ENCODE measurements at regions not wholly inside any gene's neighbourhood (a gene's known extent, or its start where the extent isn't known, plus 50 kb on each side); places are given as distances from the start of the nearest gene placed in this dataset.

GRCh38 chr10:129131457-129132132 is 335.4 kb upstream of the MGMT start:
- Histone ChIP-seq H3K36me3 (no peaks in the 10 kb centered on the region), H3K27me3 (no peaks in the 10 kb centered on the region), H3K4me1 (no peaks in the 10 kb centered on the region), H3K9me3 (no peaks in the 10 kb centered on the region), H3K4me3 (no peak overlapping the region), H3K27ac (no peak overlapping the region)
- TF ChIP-seq POLR2A (IDR thresholded peaks at IDR 0.05): no peak
- TF ChIP-seq POLR2AphosphoS5 (IDR thresholded peaks at IDR 0.05; ENCODE audit: insufficient read depth in 1 of 2, low read depth in 1 of 2): no peak
- no peak for TF ChIP-seq CTCF (IDR thresholded peaks at IDR 0.05)
- DNase-seq (ENCODE audit: extremely low spot score in 2 of 2): peak in 1 of 2 donors; percentile 6
- intact Hi-C loops (cut with DNase I): no loop called here

GRCh38 chr10:129133856-129134255 is 333.2 kb upstream of the MGMT start:
- Histone ChIP-seq H3K4me1 (no peaks in the 10 kb centered on the region), H3K9me3 (no peaks in the 10 kb centered on the region), H3K36me3 (no peaks in the 10 kb centered on the region), H3K4me3 (no peak overlapping the region), H3K27me3 (no peaks in the 10 kb centered on the region), H3K27ac (no peak overlapping the region)
- TF ChIP-seq POLR2AphosphoS5 (IDR thresholded peaks at IDR 0.05; ENCODE audit: insufficient read depth in 1 of 2, low read depth in 1 of 2) (no peak), CTCF (IDR thresholded peaks at IDR 0.05) (no peak), POLR2A (IDR thresholded peaks at IDR 0.05) (no peak)
- DNase-seq (ENCODE audit: extremely low spot score in 2 of 2): no peak
- intact Hi-C loops (cut with DNase I): no loop called here

- Histone ChIP-seq H3K27me3 (no peaks in the 10 kb centered on the region), H3K4me1 (no peaks in the 10 kb centered on the region), H3K9me3 (no peaks in the 10 kb centered on the region), H3K4me3 (no peak overlapping the region), H3K27ac (no peak overlapping the region), H3K36me3 (no peaks in the 10 kb centered on the region)
- intact Hi-C loops (cut with DNase I): no loop called here
- TF ChIP-seq POLR2A (IDR thresholded peaks at IDR 0.05): no peak
- no peak for TF ChIP-seq POLR2AphosphoS5 (IDR thresholded peaks at IDR 0.05; ENCODE audit: insufficient read depth in 1 of 2, low read depth in 1 of 2)
- TF ChIP-seq CTCF (IDR thresholded peaks at IDR 0.05): no peak
- no peak for DNase-seq (ENCODE audit: extremely low spot score in 2 of 2)
These were observed 332.7 kb upstream of the MGMT start for GRCh38 chr10:129134371-129134770.

- intact Hi-C loops (cut with DNase I): no loop called here
- Histone ChIP-seq H3K4me1 (no peaks in the 10 kb centered on the region), H3K4me3 (no peak overlapping the region), H3K9me3 (no peaks in the 10 kb centered on the region), H3K27me3 (no peaks in the 10 kb centered on the region), H3K36me3 (no peaks in the 10 kb centered on the region), H3K27ac (no peak overlapping the region)
- peak in 1 of 2 donors; percentile 27 for DNase-seq (ENCODE audit: extremely low spot score in 2 of 2)
- TF ChIP-seq CTCF (IDR thresholded peaks at IDR 0.05): no peak
- TF ChIP-seq POLR2AphosphoS5 (IDR thresholded peaks at IDR 0.05; ENCODE audit: insufficient read depth in 1 of 2, low read depth in 1 of 2): no peak
- no peak for TF ChIP-seq POLR2A (IDR thresholded peaks at IDR 0.05)
These were observed 331.4 kb upstream of the MGMT start for GRCh38 chr10:129135624-129136023.

- Histone ChIP-seq H3K4me3 (no peak overlapping the region), H3K27ac (no peak overlapping the region), H3K4me1 (no peaks in the 10 kb centered on the region), H3K9me3 (no peaks in the 10 kb centered on the region), H3K36me3 (no peaks in the 10 kb centered on the region), H3K27me3 (no peaks in the 10 kb centered on the region)
- intact Hi-C loops (cut with DNase I): no loop called here
- TF ChIP-seq POLR2AphosphoS5 (IDR thresholded peaks at IDR 0.05; ENCODE audit: insufficient read depth in 1 of 2, low read depth in 1 of 2): no peak
- TF ChIP-seq POLR2A (IDR thresholded peaks at IDR 0.05): no peak
- no peak for TF ChIP-seq CTCF (IDR thresholded peaks at IDR 0.05)
- peak in 1 of 2 donors; percentile 13 for DNase-seq (ENCODE audit: extremely low spot score in 2 of 2)
These were observed 331.0 kb upstream of the MGMT start for GRCh38 chr10:129136074-129136473.
